DMS79 treated with DMSO at 0.1 percent for 48 hours (cell line): ENCODE measurements at regions not wholly inside any gene's neighbourhood (a gene's known extent, or its start where the extent isn't known, plus 50 kb on each side); places are given as distances from the start of the nearest gene placed in this dataset.

Source experiments
- DNase-seq: peaks from one replicate; lab custom pipeline; 2025; lab: John Stamatoyannopoulos, UW

DNA sequence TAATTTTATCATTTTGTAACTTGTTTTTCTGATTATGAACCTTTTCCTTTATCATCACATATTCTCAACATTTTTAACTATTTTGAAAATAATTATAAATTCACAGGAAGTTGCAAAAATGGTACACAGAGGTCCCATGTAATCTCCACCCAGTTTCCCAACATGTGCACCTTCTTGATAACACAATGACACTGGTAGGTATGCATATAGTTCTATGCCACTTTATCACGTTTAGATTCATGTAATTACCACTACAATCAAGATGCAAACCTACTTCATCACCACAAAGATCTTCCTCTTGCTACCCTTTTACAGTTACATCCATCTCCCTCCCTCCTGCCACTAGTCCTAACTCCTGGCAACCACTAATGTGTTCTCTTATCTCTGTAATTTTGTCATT, 413.9 kb downstream of the SHQ1 start:
- DNase-seq, result no peak

DNA sequence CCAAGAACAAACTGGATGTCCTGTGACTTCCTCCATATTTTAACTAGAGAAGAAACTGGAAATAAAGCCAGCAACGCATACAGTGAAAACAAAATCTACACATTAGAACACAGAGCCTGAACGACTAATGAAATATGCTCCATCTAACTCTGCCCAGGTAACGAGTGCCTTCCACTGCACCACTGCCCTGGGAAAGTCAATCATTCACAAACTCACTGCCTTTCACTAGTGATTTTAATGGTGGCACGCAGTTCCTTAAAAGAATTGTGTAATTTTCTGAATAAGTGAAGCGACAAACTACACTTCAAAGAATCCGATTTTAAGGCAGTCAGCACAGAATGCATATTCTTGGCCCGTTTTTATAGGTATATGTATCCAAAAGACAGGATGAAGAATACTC, 416.0 kb downstream of the SHQ1 start:
- no peak for DNase-seq

DNA sequence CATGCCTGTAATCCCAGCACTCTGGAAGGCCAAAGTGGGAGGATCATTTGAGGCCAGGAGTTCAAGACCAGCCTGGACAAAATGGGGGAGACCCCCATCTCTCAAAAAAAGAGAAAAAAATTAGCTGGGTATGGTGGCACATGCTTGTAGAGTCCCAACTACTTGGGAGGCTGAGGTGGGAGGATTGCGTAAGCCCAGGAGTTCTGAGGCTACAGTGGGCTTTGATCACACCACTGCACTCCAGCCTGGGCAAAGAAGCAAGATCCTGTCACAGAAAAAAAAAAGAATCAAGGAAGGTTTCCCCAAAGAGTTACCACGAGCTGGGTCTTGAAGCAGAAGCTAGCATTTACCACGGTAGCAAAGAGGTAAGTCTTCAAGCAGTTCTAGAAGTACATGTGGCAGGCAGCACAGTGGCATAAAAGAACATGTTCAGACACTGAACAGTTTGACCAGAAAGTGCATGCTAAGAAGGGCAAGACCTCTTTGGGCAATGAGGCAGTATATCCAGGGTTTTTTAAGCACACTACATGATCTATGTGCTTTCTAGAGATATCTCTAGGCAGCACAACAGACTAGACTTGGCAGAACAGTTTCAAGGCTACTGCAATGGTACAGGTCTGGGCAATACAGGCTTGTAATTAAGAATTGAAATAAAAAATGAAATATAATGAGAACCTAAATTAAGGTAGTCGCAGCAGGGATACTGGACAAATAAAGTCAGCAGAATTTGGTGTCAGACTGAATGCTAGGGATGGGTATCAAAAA, 418.5 kb downstream of the SHQ1 start:
- DNase-seq, result no peak

DNA sequence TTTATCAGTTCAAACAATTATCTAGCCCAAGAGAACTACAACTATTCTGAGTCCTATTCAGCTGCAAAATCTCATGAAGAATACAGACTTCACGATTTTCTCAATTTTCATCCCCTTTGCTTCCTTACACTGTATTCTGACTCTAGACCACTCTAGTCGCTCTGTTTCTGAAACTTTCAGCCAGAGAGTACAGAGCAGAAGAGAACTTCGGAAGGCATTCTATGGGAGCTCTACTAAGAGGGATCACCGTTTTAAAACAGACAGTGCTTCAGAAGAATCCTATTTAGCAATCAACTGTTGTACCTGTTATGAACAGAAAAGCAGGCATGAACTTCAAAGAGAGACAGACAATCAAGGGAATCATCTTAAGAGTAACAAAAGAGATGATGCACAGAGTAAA, 419.4 kb downstream of the SHQ1 start:
- no peak for DNase-seq

DNA sequence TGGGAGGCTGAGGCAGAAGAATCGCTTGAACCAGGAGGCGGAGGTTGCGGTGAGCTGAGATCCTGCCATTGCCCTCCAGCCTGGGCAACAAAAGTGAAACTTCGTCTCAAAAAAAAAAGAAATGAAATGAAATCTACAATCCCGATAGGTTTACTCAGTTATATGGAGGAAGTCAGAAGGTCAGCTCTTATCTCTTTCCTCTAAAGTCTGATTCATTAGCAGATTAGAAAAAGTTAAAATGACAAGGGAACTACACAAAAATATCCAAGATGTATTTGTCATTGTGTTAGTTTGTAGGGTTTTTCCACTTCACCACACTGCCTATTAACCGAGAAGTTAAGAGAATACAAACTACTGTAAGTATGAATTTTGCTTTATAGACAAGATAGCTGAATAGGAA, 420.6 kb downstream of the SHQ1 start:
- DNase-seq, result no peak

DNA sequence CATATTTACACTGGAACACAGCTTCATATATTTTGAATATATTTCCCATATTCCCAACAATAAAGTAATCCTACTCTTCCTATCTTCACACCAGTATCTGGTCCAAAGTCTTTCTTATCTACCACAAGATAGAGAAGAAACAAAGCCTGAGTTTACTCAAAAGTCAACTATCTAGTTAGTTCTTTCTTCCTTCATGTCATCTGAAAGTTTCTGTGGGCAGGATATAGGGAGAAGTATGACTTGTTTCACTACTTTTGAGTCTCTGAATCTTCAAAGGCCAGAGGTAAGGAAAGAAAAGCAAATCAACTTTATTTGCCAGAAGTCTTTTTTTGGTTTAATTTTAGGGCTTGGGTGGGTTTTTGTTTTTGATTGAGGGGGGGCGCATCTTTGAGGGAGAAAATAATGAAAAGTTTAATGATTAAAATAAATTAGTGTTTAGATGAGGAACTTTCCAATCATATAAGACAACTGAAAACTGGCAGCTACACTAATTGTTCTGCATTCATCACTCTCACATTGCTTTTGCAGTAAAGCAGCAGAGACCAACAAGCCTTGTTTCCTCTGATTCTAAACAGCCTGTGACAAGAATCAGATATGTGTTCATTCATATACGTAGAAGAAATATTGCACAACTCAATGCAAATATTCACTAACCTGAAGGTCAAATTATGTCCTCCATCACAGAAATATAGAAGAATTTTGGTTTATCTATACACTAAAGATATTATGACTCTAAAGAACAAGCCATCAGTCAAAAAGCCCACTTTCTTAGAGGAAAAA, 421.4 kb downstream of the SHQ1 start:
- DNase-seq, result no peak

DNA sequence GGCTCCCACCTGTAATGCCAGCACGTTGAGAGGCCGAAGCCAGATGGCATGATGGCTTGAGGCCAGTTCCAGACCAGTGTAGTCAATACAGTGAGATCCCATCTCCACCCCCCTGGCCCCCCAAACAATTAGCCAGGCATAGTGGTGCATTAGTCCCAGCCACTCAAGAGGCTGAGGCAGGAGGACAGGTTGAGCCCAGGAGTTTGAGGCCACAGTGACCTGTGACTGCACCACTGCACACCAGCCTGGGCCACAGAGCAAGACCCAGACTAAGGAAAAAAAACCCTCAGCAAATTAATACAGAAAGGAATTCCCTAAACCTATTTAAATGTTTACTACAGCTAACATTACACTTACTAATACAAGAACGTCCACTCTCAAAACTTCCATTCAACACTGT, 424.6 kb downstream of the SHQ1 start:
- no peak for DNase-seq

DNA sequence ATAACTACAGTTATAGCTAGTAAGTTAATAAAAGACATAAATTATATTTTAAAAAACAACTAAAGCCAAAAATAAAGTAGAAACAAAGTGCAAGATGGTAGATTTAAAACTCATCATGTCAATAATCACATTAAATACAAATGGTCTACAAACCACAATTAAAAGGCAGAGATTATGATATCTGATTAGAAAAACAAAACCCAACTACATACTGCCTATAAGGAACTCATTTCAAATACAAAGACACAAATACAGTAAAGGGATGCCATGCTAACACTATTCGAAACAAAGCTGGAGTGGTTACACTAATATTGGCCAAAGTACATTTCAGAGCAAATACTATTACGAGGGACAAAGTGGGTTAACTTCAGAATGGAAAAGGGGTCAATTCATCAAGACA, 426.5 kb downstream of the SHQ1 start:
- no peak for DNase-seq

DNA sequence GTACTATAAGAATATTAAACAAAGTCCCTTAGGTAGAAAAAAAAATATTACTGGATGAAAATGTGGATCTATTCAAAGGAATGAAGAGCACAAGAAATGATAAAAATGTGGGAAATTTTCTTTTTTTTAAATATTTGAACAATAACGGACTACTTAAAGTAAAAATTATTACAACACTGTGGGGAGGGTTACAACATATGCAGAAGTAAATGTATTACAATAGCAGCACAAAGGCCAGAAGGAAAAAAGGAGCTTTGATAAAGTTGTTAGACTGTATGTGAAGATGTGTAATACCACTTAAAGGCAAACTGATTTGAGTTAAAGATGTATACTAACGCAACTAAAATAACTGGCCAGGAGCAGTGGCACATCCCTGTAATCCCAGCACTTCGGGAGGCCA, 427.1 kb downstream of the SHQ1 start:
- no peak for DNase-seq

DNA sequence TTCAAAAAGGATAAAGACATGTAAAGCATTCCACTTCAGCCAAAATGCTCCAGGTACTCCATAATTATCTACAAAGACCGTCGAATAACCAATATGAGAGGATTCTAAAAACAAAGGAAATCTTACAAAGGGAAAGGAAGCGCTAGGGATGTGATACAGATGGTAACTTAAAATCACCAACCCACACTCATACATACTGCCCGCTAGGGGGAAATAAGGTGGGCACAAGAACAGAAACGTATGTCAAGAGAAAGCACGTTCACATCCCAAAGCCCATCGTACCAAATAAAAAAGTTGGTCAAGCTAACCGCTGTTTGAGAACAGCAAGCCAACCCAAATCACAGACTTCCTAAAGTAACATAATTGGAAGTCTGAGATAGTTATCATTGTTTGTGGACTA, 429.4 kb downstream of the SHQ1 start:
- DNase-seq, result no peak

DNA sequence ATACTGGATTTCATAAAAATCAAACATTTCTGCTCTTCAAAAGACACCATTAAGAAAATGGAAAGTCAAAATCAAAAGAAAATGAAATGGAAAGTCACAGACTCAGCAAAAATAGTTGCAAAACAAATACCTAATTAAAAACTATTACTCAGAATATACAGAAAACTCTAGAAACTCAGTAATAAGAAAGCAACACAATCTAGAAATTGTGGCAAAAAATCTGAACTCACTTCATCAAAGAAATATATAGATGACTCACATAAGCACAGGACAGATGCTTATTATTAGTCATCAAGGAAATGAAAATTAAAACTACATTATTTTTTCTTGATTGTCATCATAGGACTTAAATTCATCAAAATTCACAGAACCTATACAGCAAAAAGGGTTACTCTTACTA, 430.0 kb downstream of the SHQ1 start:
- no peak for DNase-seq

DNA sequence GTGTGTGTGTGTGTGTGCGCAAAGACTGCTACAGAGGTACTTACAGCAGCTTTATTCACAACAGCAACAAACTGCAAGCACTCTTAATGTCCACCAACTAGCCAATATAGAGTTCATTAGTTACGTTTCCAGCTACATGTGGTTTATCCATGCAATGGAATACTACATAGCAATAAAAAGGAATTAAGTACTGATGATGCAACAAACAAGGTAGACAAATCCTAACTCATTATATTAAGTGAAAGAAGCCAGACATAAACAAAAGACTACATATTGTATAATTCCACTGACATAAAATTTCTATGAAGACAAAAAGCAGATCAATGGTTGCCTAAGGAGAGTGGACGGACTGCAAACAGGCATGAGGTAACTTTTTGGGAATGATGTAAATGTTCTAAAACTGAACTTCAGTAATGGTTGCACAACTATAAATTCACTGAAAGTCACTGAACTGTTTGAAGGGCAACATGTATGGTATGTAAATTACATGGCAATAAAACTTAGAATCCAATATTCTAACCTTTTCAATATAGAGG, 433.7 kb downstream of the SHQ1 start:
- DNase-seq, result no peak

DNA sequence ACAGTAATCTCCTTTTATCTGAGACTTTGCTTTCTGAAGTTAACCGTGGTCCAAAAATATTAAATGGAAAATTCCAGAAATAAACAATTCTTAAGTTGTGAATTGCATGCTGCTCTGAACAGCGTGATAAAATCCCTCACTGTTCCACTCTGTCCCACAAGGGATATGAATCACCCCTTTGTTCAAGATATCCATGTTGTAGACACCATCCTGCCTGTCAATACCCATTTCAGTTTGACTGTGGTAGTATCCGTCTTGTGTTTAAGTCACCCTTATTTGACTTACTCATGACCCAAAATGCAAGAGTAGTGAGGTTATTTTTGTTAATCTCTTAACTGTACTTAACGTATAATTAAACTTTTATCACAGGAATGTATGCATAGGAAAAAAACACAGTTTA, 435.0 kb downstream of the SHQ1 start:
- no peak for DNase-seq

DNA sequence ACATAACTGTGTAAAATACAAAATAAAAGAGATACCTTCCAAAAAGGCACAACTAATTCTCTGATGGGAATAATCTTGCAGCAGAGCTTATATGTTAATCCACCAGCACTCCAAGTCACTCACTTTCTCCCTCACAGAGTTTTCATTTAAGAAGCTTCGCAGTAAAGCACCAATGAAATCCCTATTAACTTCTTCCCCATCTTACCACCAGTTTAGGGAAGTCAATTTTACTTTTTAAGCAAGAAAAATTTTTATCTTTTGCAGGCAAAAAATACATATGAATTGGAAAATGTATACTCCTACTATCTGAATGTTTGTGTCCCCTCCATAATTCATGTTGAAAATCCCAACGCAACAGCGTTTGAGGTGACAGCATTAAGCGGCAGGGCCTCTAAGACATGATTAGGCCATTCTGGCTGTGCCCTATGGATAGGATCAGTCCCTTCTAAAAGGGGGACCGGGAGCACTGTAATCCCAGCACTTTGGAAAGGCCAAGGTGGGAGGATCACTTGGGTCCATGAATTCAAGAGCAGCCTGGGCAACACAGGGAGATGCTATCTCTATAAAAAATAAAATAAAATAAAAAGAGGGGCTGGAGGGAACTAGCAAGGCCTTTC, 435.8 kb downstream of the SHQ1 start:
- no peak for DNase-seq

DNA sequence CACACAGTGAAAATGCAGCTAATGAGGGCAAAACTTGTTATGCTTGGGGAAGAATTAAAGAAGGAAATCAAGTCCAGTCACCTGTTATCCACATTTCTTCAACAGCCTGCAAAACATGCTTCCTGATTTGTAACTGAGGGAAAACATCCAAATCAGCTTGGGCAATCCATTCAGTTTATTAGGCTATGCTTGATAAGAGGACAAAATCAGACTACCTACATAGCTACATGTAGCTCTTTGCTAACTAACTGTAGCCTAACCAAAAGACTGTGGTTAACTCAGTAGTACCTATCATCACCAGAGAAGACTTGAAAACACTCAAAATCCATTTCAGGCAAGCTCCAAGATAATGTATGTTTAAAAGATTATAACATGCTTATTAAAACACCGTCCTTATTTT, 436.4 kb downstream of the SHQ1 start:
- no peak for DNase-seq

DNA sequence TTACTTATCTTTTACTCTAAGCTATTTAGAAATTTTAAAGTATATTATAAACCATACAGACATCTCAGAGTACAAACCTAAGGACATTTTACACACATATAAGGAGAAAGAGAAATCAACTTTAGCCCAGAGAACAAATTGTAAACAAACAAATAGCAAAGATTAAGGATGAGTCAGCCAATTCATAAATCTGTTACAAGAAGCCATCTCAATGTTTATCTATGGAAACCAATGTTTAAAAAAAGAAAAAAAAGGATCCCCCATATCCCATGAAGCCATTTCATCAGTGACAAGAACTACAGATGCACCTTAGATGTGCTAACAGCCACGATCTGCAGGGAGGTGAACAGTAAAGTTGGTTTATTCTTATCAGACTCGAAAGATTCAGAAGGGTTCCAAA, 437.1 kb downstream of the SHQ1 start:
- no peak for DNase-seq

DNA sequence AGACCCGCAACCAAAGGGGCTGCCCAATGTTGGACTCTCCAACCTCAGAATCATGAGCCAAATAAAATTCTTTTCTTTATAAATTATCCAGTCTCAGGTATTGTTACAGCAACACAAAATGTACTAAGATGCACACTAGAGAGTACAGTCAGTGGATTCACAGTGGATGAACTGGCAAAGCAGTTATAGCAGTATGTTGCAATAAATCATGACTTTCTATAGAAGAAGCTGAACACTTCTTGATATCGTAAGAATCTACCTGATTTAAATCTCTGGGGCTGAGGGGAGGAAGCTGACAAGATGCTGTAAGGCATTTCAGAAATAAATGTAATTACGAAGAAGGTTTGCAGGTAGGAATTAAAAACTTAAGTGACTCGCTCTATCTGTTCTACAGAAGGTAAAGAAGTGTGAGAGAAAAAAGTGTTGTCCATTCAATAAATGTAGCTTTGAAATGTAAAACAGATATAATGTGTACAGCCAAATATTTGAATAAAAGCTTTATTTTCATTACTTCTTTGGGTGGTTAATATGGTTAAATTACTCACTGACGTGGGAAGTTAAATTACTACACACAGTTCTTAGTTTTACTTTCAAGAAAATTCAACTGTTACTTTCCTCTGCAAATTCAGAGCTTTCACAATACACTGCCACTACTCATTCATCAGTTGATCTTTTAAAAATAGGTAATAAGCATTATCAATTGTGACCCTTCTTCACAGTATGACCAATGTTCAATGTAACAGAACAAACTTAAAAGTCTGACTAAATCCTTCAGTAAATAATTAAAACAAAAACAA, 439.1 kb downstream of the SHQ1 start:
- no peak for DNase-seq

DNA sequence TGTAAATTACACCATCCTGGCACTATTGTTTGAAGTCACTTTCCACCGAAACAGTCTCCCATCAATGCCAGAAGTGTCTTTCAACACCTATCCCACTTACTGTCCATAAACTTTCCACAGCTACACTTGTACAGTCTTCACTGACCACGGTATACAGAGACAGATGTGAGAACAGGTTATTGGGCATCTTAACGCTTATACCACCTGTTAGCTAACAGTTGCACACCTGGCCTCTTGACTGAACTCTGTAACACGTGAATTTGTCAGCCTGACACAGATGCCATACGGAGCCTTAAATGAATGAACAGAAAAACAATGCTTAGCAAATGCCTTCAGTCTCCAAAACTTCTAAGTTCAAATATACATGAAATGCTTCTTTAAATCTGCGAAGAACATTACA, 440.5 kb downstream of the SHQ1 start:
- no peak for DNase-seq

DNA sequence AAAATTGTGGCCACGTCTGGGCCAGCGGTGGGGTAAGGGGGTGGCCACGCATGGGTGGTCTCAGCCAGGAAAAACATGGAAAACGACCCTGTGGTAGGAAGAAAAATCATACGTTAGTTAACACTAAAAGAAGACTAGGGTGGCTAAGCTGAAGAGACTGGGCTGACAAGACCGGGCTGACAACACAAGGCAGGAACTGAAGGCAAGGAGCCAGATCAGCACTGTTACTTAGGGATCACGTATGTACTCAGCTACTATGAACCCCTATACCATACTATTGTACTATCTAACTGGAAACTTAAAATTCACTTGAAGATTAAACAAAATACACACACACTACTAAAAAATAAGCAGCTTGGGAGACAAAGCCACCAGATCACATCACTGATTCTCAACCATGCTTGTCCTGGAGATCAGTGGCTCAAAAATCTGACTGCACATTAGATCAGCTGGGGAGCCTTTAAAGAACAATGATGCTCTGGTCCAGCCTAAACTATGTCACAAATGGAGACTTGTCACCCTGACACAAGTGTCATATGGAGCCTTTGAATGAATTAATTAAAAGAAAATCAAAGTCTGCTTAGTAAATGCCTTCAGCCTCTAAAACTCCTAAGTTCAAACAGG, 442.2 kb downstream of the SHQ1 start:
- DNase-seq, result no peak

DNA sequence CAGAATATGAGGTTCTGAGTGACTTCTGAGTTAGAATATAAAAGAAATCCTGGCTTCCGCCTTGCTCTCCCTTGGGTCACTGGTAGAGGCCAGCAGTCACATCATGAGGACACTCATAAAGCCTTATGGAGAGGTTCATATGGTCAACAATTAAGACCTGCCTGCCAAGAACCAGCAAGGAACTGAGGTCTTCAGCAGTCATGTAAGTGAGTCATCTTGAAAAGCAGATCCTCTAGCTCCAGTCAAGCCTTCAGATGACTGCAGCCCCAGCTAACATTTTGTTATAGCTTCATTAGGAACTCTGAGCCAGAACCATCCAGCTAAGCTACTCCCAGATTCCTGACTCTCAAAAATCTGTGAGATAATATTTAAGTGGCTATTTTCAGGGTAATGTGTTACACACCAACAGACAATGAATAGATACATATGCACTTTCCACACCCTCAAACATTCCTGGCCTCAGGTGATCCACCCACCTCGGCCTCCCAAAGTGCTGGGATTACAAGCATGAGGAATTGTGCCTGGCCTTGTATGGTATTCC, 447.2 kb downstream of the SHQ1 start:
- DNase-seq, result no peak

DNA sequence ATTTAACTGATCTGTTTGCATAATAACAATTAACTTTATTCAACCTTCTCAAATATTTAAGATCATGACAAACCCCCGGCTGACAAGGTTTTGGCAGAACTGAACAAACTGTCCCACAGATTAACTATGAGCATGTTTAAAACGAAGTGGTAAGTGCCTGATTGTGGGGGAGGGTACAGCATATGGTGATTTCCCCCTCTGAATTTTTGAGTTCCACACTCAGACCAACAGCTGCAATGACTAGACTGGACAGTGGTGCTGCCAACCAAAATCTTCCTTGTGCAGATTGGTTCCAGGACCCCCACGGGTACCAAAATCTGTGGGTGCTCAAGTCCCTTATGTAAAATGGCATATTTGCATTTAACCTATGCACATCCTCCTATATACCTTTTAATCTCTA, 449.5 kb downstream of the SHQ1 start:
- DNase-seq, result no peak

DNA sequence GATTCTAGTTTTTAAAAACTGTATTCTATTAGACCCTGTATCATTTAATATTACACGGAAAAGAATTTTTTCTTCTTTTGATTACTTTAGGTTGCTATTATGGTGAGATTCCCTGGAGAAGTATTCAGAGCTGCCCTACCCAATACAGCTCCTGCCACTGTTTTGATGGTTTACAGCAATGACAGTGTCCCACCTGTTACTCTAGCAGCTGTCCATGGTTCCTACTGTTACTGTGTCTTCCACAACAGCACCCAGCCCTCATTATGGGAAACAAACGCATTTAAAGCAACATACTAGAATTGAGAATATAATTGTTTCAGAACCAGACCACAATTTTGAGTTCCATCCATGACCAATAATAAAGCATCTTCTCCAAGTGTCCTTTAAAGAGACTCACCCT, 450.7 kb downstream of the SHQ1 start:
- no peak for DNase-seq
